SJCRH30 (cell line): ENCODE measurements at regions not wholly inside any gene's neighbourhood (a gene's known extent, or its start where the extent isn't known, plus 50 kb on each side); places are given as distances from the start of the nearest gene placed in this dataset.

Source experiments
- DNase-seq, 2 experiments: peaks; one replicate each; pipeline ENCODE4 v3.0.0-alpha.2; 2015 to 2020
- H3K27ac ChIP-seq: fragments of 250-450 bp; sonication (Bioruptor Pico); 2 replicates; pipeline ENCODE4 v1.5.1; 2020; ENCODE audit warnings: mild to moderate bottlenecking, moderate library complexity
- H3K27me3 ChIP-seq: fragments of 250-450 bp; sonication (Bioruptor Pico); 2 replicates; pipeline ENCODE4 v1.5.1; 2020; ENCODE audit warnings: mild to moderate bottlenecking, moderate library complexity
- H3K36me3 ChIP-seq: fragments of 250-450 bp; sonication (Bioruptor Pico); 2 replicates; pipeline ENCODE4 v1.5.1; 2020; ENCODE audit warnings: mild to moderate bottlenecking, moderate library complexity
- H3K4me1 ChIP-seq: fragments of 250-450 bp; sonication (Bioruptor Pico); 2 replicates; pipeline ENCODE4 v1.5.1; 2020; ENCODE audit warnings: mild to moderate bottlenecking, moderate library complexity
- H3K4me3 ChIP-seq: fragments of 250-450 bp; sonication (Bioruptor Pico); 2 replicates; pipeline ENCODE4 v1.5.1; 2020; ENCODE audit warnings: mild to moderate bottlenecking, moderate library complexity
- H3K9me3 ChIP-seq: fragments of 250-450 bp; sonication (Bioruptor Pico); replicated peaks from 2 replicates; pipeline ENCODE4 v1.5.1; 2020; ENCODE audit warnings: mild to moderate bottlenecking, moderate library complexity

DNA sequence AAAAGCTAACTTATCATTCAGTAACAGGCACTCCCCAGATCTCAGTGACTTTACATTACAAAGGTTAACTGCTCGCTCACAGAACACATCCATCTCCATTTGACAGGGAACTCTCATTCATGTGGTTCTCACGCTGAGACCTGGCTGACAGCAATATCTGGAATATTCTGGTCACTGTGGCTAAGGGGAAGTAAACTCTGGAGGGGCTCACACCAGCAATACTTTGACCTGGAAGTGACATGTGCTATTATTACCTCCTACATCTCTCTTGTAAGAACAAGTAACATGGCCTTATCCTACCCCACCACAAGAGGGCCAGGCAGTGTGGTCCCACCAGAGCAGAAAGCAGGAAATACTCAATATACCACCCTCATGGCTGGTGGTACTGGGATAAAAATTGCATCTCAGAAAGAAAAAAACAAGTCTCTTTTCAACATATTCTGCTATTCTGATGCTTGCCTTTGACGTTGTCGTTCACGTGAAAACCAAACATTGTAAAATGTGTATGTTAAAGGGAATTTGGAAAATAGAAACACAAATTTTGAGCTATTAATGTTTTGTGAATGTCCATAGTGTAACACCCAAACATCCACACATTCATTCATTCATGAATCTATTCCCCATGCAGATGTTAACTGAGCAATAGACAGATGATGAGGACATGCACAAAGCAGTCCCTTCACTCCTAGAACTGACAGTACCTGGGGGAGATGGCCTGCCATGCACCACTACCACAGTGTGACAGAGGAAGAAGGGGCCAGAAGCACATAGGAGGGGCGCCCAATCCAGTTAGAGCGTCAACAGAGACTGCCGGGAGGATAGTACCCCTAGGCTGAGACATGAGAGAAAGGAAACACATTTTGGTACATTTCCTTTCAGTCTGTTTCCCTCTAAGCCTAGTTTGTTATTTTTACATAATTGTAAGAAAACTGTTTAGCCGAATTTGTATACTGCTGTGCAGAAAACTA lies 166.0 kb upstream of the SP4 start:
- Histone ChIP-seq H3K27me3 (peaks cover 4% of the 10 kb centered on the region; the same call in 1 of the 2 replicates), H3K4me1 (no peaks in the 10 kb centered on the region), H3K4me3 (no peak overlapping the region), H3K9me3 (no peaks in the 10 kb centered on the region), H3K27ac (no peak overlapping the region), H3K36me3 (no peaks in the 10 kb centered on the region)
- peak; percentile 46 to 64 for DNase-seq

- Histone ChIP-seq H3K27ac (no peak overlapping the region), H3K4me3 (no peak overlapping the region), H3K4me1 (no peaks in the 10 kb centered on the region), H3K9me3 (no peaks in the 10 kb centered on the region), H3K36me3 (no peaks in the 10 kb centered on the region), H3K27me3 (peaks cover 4% of the 10 kb centered on the region; the same call in 1 of the 2 replicates)
- DNase-seq: no peak
Measured at GRCh38 chr7:21269021-21269420, 158.9 kb upstream of the SP4 start.

GRCh38 chr7:21276471-21277035 lies 151.3 kb upstream of the SP4 start:
- no peak overlapping the region for H3K4me3 ChIP-seq
- no peak overlapping the region for H3K27ac ChIP-seq
- no peaks in the 10 kb centered on the region for H3K36me3 ChIP-seq
- peaks cover 11% of the 10 kb centered on the region for H3K4me1 ChIP-seq
- DNase-seq: peak; percentile 67 to 91
- no peaks in the 10 kb centered on the region for H3K27me3 ChIP-seq
- H3K9me3 ChIP-seq: no peaks in the 10 kb centered on the region

DNA sequence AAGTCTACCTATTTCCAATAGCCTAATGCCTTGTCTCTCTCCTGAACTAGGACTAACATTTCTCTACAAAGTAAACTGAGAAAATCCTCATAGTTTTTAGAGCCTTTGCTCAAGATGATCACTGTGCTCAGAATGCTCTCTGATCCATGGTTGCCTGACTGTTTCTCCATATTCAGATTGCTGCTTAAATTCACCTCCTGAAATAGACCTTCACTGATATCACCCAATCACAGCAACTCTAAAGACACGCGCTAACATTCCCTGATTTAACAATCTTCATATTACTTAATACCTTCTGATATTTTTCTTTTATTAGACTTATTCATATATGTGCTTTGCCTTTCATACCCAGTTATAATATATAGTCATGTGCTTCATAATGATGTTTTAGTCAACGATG lies 148.9 kb upstream of the SP4 start:
- Histone ChIP-seq H3K27me3 (no peaks in the 10 kb centered on the region; the same call in 1 of the 2 replicates), H3K9me3 (no peaks in the 10 kb centered on the region), H3K4me3 (no peak overlapping the region), H3K4me1 (peaks cover 11% of the 10 kb centered on the region), H3K36me3 (no peaks in the 10 kb centered on the region), H3K27ac (no peak overlapping the region)
- no peak for DNase-seq

DNA sequence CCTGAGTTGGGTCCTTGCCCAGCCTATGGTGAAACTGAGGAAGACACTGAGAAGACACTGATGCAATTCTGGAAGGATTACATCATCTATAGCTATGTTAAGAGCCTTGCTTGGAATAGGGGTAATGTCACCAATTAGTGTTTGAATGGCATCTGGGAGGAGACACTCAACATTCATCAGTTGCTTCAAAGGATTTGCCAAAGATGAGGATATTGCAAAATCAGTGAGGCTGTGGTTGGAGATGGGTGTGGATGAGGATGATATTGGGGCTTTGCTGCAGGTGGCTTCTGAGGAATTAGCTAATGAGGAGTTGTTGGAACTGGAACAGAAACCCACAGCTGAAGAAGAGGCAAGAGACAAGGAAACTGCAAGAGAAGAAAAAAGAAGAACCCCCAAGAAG lies 146.7 kb upstream of the SP4 start:
- no peaks in the 10 kb centered on the region for H3K9me3 ChIP-seq
- H3K4me1 ChIP-seq: peaks cover 9% of the 10 kb centered on the region
- H3K27me3 ChIP-seq: no peaks in the 10 kb centered on the region; the same call in 1 of the 2 replicates
- DNase-seq: no peak
- H3K4me3 ChIP-seq: no peak overlapping the region
- H3K27ac ChIP-seq: no peak overlapping the region
- no peaks in the 10 kb centered on the region for H3K36me3 ChIP-seq

GRCh38 chr7:21293771-21294170 lies 134.1 kb upstream of the SP4 start:
- Histone ChIP-seq H3K27ac (no peak overlapping the region), H3K36me3 (no peaks in the 10 kb centered on the region), H3K27me3 (no peaks in the 10 kb centered on the region; the same call in 1 of the 2 replicates), H3K9me3 (no peaks in the 10 kb centered on the region), H3K4me3 (no peak overlapping the region), H3K4me1 (no peaks in the 10 kb centered on the region)
- peak in 1 of 2 experiments; percentile 23 for DNase-seq

DNA sequence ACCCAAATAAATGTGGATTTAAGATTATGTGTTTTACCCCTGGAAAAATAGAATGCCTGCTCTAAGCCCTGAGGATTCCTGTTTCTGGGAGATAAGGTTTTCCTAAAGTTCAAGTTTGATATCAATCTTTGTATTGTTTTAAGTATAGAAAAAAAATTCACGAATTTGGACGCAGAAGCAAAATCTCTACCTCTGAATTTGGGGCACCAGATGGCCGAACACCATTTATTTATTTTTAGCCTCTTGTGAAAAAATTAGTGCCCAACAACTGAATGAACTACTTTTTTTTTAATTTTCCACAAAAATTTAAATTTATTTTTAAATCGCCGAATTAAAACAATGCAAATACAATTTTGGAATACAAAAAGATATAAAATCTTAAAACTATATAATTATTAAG lies 128.1 kb upstream of the SP4 start:
- H3K4me3 ChIP-seq: no peak overlapping the region
- no peaks in the 10 kb centered on the region for H3K36me3 ChIP-seq
- DNase-seq: no peak
- H3K9me3 ChIP-seq: no peaks in the 10 kb centered on the region
- H3K27ac ChIP-seq: no peak overlapping the region
- H3K4me1 ChIP-seq: no peaks in the 10 kb centered on the region
- H3K27me3 ChIP-seq: no peaks in the 10 kb centered on the region; the same call in 1 of the 2 replicates

GRCh38 chr7:21300692-21301091 lies 127.2 kb upstream of the SP4 start:
- DNase-seq: peak in 1 of 2 experiments; percentile 37
- H3K27ac ChIP-seq: no peak overlapping the region
- H3K27me3 ChIP-seq: no peaks in the 10 kb centered on the region; the same call in 1 of the 2 replicates
- H3K4me1 ChIP-seq: no peaks in the 10 kb centered on the region
- H3K9me3 ChIP-seq: no peaks in the 10 kb centered on the region
- no peaks in the 10 kb centered on the region for H3K36me3 ChIP-seq
- H3K4me3 ChIP-seq: no peak overlapping the region

GRCh38 chr7:21304808-21305375 lies 123.0 kb upstream of the SP4 start:
- no peak for DNase-seq
- Histone ChIP-seq H3K27ac (no peak overlapping the region), H3K36me3 (no peaks in the 10 kb centered on the region), H3K27me3 (no peaks in the 10 kb centered on the region), H3K4me1 (no peaks in the 10 kb centered on the region), H3K4me3 (no peak overlapping the region), H3K9me3 (no peaks in the 10 kb centered on the region)

- DNase-seq: no peak
- no peaks in the 10 kb centered on the region for H3K27me3 ChIP-seq
- no peak overlapping the region for H3K4me3 ChIP-seq
- H3K27ac ChIP-seq: no peak overlapping the region
- no peaks in the 10 kb centered on the region for H3K4me1 ChIP-seq
- no peaks in the 10 kb centered on the region for H3K36me3 ChIP-seq
- no peaks in the 10 kb centered on the region for H3K9me3 ChIP-seq
Measured at GRCh38 chr7:21305455-21306235, 122.2 kb upstream of the SP4 start.

GRCh38 chr7:21314954-21315353 lies 112.9 kb upstream of the SP4 start:
- Histone ChIP-seq H3K4me3 (no peak overlapping the region), H3K27me3 (no peaks in the 10 kb centered on the region), H3K36me3 (no peaks in the 10 kb centered on the region), H3K27ac (no peak overlapping the region), H3K4me1 (no peaks in the 10 kb centered on the region), H3K9me3 (no peaks in the 10 kb centered on the region)
- DNase-seq: no peak

DNA sequence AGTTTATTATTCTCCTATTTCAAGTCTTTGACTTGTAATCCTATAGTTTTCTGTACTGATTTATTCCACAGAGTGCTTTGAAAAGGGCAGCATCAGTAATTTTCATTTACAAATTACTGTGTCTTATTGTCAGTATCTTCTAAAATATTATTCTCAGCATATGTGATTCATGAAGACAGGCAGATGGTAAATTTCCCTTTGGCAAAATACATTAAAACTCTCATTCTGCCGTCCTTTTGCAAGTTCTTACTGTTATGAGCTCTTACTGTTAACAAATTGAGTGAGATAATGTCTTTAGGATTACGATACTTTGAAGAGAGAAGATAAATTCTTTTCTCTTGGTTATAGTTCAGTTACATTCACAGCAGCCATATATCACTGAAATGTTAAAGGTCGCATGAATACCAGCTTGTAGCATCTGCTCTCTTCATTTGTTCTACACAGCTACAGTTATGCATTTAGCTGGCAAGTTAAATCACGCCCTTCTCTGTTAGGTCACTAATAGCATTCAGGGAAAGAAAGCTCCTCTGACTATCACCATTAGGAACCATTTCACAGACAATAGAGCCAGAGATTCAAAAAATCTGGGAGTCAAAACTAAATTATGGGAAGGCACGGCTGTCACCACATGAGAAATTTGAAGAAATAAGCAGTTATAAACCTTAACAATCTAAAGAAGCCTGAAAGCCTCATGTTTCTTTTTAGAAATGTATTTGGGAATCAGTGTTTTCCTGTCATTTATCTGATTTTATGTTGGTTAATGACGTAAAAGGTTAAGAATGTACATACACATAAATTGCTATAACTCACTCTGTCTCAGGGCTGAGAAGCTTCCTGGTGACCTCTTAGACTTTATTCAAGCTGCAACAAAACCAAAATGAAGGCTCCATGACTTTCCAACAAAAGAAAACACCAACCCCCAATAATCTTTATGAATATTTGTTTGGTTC lies 109.6 kb upstream of the SP4 start:
- Histone ChIP-seq H3K4me3 (no peak overlapping the region), H3K9me3 (no peaks in the 10 kb centered on the region), H3K27ac (no peak overlapping the region), H3K4me1 (no peaks in the 10 kb centered on the region), H3K36me3 (no peaks in the 10 kb centered on the region), H3K27me3 (no peaks in the 10 kb centered on the region)
- DNase-seq: no peak

DNA sequence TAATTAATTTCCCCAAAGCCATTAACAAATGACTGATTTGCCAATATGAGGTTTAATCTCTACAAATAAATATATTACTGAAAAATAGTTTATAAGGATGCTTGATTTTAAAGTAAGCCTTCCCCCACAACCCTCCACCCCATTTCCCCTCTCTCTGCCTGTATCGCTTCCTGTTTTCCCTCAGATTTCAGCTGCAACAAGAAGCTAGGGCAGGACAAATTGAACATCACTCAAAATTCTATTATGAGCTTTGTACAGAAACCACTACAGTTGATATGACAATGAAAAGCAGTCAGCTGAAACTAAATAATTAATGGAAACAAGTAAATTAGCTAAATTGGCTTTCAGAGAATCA lies 109.0 kb upstream of the SP4 start:
- DNase-seq: no peak
- no peak overlapping the region for H3K4me3 ChIP-seq
- H3K9me3 ChIP-seq: no peaks in the 10 kb centered on the region
- H3K27me3 ChIP-seq: no peaks in the 10 kb centered on the region
- H3K36me3 ChIP-seq: no peaks in the 10 kb centered on the region
- no peak overlapping the region for H3K27ac ChIP-seq
- no peaks in the 10 kb centered on the region for H3K4me1 ChIP-seq

GRCh38 chr7:21326241-21326640 lies 101.6 kb upstream of the SP4 start:
- Histone ChIP-seq H3K4me3 (no peak overlapping the region), H3K27ac (no peak overlapping the region), H3K36me3 (no peaks in the 10 kb centered on the region), H3K4me1 (no peaks in the 10 kb centered on the region), H3K9me3 (no peaks in the 10 kb centered on the region), H3K27me3 (no peaks in the 10 kb centered on the region)
- DNase-seq: no peak
